ENCODE measurements at regions not wholly inside any gene's neighbourhood (a gene's known extent, or its start where the extent isn't known, plus 50 kb on each side); places are given as distances from the start of the nearest gene placed in this dataset.

GRCh38 chr7:79604841-79605240 lies 151.4 kb upstream of the MAGI2 start:
- TF ChIP-seq CTCF (IDR thresholded peaks at IDR 0.05): no peak
- TF ChIP-seq ZFX (IDR thresholded peaks at IDR 0.05; ENCODE audit: borderline replicate concordance): no peak
